HG03575 (cell line): ENCODE measurements at regions not wholly inside any gene's neighbourhood (a gene's known extent, or its start where the extent isn't known, plus 50 kb on each side); places are given as distances from the start of the nearest gene placed in this dataset.
"Not testable (repeated sequence)": the region's sequence is repeated elsewhere in the genome, so short reads cannot be mapped to it uniquely, and the experiment has no call there.

Experiments
- ATAC-seq: cut with Tn5 transposase; IDR thresholded peaks from one replicate; pipeline ENCODE4 v1.9.1; 2021; ENCODE audit not compliant: unreplicated experiment, insufficient number of reproducible peaks, low FRiP score; ENCODE audit errors: extremely low read depth

DNA sequence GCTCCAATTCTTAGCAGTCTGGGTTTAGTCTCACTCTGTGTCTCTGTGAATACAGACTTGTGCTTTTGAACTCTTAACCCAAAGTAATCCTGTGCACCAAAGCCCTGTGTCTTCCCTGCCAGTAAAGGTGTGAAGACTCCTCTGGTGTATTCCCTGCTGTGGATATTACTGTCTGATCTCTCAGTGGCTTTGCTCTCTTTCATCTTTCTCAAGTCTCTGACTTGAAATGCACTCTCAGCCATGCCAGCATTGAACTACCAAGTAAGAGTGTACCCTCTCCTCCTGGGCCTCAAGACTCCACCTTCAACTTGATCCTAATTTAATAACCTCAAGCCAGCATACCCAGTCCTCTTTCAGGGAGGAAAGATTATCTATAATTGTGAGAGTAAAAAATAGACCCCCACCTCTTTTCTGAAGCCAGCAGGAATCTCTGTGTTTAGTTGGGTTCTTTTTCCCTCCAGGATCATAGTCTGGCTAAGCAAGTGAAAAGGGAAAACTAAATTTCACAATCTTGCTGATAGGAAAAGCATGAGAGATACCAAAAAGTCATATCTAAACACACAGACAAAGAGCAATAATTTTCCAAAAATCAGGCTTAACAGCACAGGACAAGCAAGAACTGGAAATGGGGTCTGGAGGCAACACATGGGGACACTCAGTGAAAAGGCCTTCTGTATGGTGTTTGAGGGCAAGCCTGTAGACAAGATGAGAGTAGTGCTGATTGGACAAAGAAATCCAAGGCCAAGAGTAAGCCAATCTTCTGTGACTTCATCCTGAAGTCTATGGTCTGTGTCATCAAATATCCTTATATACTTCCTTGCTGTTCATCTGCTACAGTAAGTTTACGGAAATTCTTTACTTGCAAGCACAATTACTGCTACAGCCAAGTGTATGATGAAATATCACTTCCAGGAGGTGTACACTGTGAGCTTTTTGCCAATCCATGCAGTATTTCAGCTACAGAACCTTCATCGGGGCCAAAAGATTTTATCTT, 296.1 kb upstream of the TGFBR2 start:
- no peak for ATAC-seq

DNA sequence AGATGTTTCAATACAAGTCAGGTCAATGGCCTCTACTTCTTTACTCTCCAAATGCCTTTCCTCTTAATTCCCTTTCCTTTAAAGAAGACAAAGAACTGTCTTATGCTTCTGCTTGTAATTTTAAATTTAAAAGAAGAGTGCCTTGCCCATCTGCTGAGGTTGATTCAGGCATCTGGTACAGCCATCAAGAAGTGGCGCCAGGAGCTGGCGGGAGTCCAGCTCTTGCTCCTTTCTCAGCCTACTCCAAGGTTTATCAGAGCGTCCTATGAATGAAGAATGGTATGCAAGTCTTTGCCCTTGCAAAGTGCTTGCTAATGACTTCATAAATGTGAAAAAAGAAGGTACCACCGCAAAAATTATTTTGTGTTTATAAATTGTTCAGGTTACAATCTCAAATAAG, 294.6 kb upstream of the TGFBR2 start:
- ATAC-seq = no peak

DNA sequence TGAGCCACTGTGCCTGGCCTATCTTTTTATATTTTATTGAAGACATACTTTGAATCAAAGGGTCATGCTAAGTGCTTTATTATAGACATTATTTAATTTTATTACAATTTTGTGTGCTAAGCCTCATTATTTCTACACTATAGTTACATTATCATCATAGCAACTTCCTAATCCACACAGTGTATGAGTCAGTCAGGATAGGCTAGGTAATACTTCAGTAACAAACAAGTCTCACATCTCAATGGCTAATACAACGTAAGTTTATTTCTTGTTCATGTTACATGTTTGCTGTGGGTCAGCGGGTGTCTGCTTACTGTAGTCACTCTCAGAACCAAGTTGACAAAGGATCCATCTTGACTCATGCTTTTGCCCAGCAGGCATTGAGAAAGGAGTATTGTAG, 292.6 kb upstream of the TGFBR2 start:
- ATAC-seq = no peak

DNA sequence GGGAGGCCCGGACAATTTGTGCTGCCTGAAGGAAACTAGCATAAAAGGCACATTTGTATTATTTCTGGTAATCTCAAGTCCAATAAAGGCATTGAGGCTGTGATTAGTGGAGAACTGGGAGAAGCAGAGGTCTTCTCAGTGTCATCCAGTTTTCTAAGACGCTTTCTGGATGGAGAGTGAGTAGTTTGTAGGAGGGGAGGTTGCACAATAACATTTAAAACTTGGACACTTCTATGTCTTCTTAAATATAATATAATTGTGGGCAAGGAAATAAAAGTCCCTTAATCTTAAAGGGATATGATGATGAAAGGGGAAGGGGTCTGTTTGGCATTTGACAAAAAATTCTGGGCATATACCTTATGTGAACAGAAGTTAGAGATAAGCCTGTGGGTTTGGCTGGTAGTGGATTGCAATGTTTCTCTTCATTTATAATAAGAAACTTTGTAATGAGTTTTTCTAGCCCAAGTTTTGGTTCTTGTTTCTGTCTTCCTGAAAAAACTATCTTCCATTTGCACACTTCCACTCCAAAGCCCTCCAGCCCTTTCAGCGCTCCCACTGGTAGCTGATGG, 291.6 kb upstream of the TGFBR2 start:
- ATAC-seq = no peak

DNA sequence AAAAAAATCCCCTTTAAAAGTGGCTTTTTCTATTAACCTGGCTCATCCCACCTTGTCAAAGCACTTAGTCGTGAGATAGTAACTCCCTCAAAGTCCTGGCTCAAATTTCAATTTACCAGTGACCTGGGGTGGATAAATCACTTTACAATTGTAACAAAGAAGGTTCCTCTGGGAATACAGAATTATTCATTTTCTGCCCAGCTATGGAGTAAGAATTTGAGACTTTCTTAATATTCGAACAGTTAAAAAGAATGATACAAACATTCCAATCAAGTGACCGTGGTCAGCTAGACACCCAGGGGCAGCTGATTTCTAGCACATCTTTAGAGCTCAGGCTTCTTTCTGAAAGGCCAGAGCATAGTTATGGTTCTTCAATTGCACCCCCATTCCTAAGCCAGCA, 291.0 kb upstream of the TGFBR2 start:
- ATAC-seq = no peak

DNA sequence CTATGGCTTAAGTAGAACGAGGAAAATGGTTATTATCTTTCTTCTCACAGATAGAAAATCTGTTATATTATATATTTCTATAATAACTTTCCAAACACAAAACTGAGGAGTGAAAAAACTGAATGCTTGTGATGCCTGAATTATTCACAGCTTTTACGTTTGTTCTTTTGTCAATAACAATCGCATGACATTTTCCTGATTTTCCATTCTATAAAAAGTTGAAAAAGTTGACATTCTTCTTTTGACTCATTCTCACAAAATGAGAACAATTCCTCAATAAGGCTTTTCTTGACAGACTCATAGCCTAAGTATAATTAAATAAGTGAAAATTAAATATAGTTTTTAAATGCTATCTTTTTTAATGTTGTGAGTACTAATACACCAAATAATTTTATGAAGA, 288.8 kb upstream of the TGFBR2 start:
- no peak for ATAC-seq

DNA sequence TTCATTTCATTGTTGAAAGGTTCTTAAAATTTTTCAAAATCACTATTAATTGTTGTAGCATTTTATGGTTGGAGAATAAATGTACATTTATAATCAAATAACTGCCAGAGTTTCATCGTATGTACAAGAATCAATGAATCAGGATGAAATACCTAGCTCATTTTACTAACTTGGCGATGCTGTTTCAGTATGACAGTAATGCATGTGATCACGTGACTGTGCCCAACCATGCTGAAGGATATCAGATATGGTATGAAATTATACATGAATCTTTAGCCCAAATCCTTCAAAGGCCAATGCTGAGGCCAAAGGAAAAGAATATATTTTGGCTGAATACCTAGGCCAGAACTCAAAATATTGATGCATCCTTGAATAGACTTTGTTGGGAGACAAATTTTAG, 288.3 kb upstream of the TGFBR2 start:
- ATAC-seq = no peak

DNA sequence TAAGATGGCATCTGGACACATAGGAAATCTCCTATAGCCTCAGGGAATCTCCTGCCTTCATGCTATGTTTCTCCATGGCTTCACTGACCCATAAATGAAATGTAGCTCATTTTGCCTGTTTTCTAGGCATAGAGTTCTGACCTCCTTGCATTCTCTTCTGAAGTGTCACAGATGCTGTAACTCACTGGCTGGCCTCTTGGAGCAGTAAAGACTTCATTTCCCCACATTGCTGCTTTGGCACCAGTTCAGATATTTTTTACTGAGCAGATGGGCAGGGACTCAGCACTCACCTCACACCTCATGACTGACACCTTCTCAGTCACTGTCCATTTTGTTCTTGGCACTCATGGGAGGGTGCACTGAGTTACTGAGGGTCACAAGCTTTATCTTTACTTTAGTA, 286.7 kb upstream of the TGFBR2 start:
- no peak for ATAC-seq

DNA sequence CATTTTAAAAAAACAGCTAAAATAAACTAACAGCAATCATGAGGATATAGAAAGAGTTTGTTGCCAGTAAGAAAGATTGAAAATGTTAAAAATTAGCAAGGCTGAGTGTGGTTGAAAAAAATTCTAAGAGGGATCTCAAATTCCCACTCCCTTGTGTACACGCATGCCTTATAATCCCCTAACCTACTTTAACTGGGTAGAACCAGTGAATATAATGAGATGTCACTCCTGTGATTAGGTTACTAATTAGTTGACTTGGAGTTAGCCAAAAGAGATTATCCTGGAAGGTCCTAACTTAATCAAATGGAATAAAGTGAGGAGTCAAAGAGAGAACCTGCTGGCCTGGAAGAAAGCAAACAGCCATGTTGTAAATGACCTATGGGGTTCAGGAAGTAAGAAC, 286.0 kb upstream of the TGFBR2 start:
- ATAC-seq = no peak

DNA sequence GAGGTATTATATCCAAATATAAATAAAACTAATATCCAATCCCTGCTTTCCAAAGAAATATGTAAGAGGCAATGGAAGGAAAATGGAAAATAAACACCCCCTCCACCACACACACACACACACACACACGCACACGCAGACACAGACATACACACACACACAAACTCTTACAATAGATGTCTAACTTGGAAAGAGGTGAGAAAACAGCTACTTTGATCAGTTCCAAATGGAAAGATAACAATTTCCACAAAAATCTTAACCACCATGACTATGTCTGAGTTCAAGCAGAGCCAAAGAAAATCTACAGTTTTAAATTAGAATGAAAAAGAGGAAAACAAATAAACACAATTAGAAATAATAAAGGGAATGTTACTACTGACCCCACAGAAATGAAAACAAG, 285.3 kb upstream of the TGFBR2 start:
- no peak for ATAC-seq

DNA sequence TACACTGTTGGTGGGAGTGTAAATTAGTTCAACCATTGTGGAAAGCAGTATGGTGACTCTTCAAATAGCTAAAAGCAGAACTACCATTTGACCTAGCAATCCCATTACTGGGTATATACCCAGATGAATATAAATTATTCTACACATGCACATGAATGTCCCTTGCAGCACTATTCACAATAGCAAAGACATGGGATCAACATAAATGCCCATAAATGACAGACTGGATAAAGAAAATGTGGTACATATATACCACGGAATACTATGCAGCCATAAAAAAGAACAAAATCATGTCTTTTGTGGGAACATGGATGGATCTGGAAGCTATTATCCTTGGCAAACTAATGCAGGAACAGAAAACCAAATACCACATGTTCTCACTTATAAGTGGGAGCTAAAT, 282.8 kb upstream of the TGFBR2 start:
- not testable (repeated sequence) for ATAC-seq

DNA sequence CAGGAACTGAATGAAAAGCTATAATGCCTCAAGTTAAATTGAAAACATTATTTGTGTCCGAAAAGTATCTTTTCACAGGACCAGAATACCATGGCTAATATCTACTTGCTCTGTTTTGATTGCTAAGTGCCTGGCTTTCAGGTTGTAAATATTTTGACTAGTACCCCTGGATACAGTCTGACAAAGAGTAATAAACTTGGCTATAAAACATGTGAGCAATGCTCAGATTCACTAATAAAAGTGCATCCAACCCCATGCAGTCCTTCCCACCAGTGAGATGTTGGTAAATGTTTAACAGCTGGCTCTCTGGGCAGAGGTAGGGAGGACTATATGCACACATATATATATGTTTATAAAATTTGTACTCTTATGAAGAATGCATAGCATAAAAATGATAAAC, 281.8 kb upstream of the TGFBR2 start:
- no peak for ATAC-seq

DNA sequence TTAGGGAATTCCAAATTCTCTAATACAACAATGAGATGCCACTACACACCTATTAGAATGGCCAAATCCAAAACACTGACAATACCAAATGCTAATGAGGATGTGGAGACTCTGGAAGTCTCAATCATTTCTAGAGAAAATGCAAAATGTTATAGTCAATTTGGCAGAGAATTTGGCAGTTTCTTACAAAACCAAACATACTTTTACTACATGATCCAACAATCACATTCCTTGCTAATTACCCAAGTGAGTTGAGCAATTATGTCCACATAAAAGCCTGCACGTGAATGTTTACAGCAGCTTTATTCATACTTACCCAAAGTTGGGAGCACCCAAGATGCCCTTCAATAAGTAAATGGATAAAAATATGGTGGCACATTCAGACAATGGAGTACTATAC, 278.4 kb upstream of the TGFBR2 start:
- ATAC-seq = not testable (repeated sequence)

DNA sequence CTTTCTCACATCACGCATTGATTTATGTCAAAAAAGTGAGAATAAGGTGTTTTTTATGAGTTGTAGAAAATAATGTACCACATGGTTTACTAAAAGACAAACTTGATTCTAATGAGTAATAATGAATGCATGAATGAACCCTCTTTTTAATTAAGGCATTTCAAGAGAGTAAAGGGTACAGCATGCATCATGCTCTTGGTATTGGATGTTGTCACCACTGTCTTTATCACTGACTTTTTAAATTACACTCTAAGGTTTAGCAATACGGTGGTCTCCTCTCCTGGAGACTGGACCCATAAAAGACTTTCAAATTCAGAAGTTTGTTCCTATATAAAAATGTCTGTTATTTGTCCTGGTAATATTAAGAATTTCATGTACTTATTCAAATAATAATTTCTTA, 277.5 kb upstream of the TGFBR2 start:
- not testable (repeated sequence) for ATAC-seq

DNA sequence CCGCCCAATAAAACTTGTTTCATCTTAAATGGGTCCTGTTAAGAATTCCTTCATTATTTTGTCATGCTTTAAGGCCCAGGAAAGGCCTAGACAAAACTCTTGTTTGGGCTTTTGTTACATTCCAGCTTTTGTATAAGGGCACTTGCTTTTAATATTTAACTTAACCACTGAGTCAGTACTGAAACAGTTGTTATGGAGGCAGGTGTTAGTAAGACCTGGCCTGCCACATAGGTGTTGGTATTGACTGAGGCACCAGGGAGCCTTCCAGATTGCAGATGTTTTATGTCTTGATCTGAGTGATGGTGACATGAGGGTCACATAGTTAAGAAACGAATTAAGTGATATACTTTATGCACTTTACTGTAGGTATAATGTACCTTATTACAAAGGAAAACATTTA, 274.9 kb upstream of the TGFBR2 start:
- ATAC-seq = no peak

DNA sequence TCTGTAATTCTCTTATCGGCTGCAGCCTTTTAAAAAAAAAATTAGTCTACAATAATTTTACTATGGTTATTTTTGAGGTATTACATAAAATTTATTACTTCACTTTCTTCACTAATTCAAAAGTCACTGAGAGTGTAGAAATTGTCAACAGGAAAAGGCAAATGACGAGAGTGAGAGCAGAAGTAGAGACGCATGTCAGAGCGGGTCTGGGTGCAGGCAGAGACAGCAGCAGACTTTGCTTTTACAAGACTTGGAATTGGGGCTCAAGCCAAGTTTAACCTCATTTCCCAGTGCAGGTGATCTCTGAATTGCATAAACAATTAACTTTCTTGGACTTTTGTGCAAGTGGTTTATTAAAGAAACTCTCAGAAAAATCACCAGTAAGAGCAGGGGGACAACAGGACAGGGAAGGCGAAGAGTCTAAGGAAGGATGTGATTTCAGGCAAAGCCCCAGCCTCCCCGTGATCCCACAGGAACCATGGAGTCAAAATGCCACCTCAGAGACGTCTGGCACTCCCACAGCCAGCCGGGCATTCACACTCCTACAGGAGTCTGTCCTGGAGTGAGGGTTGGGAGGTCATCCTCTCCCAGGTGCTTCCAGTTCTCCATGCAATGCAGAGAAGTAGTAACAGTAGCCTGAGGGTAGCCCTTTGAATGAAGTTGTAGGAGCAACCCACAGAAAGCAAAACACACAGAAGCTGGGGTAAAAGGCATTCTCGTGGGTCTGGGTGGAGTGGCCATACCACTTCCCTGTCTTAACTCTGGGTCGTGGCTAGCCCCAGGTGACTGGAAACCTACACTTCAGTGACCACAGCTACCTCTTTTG, 274.0 kb upstream of the TGFBR2 start:
- ATAC-seq = no peak

DNA sequence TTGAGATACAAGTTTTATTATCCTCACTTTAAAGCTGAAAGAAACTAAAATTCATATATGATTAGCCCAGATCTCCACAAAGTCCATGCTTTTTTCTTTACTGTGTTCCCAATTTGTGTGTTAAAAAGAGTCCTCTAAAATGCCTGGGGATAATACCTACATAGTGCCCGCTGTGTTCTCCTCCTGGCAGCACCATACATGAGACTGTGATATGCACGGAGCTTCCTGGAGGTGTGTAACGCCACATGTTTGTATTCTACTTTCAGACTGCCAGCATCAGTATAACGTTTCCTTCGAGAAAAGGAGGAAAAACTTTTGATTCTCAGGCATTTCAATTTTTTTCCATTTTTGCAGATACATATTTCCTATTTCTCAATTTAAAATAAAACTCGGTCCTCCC, 273.3 kb upstream of the TGFBR2 start:
- ATAC-seq = no peak

DNA sequence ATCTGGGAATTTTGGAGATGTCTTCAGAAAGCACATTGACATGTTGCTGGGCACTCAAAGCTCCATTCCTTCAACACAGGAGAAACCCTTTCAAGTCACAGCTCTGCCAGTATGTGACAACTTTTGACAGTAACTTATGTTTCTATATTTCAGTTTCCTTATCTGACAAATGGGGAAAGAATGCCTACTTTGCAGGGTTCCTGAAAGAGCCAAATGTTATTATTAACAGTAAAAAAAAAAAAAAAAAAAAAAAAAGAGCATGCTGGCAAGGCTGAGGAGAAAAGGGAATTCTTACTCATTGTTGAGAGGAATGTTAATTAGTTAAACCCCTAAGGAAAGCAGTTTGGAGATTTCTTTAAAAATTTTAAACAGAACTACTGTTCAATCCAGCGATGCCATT, 272.5 kb upstream of the TGFBR2 start:
- ATAC-seq = no peak

DNA sequence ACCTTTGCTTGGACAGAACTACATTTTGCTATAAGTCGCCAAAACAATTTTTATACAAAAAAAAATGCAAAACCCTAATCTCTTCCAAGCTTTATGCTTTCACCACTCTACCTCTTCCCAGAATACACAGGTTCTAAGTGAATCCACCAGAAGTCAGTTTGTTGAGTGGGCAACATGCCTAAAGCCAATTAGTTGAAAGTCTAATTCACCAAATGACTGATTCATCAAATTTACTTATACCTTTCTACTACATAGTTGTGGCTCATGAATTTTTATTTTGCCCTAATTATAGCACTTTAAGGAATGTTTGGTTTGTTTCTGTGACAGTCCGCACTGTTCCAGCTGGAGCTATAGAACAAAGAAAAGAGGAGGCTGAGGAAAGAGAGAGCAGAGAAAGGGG, 265.9 kb upstream of the TGFBR2 start:
- ATAC-seq = no peak

DNA sequence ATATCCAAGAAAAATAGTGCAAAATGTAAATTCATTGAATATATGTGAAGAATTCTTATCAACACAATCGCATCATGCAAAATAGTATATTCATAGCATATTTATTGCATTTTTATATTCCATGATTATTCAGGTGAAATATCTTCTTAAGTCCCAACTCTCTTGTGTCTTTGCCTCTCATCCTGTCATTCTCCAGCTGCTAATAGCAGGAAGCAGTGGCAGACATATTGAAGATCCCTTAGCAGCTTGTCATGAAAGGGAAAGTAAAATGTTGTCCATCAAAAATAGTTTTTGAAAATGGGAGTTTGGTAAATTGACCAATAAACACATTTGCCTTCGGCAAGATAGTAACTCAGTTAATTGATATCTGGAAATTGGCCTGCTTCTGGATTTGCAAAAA, 265.3 kb upstream of the TGFBR2 start:
- no peak for ATAC-seq
